GM19452 (cell line): ENCODE measurements at regions not wholly inside any gene's neighbourhood (a gene's known extent, or its start where the extent isn't known, plus 50 kb on each side); places are given as distances from the start of the nearest gene placed in this dataset.

ENCODE experiments used
- ATAC-seq: cut with Tn5 transposase; IDR thresholded peaks from one replicate; pipeline ENCODE4 v1.9.1; 2021; ENCODE audit not compliant: unreplicated experiment

GRCh38 chr22:49642331-49642730, 185.3 kb downstream of the BRD1 start:
- no peak for ATAC-seq

DNA sequence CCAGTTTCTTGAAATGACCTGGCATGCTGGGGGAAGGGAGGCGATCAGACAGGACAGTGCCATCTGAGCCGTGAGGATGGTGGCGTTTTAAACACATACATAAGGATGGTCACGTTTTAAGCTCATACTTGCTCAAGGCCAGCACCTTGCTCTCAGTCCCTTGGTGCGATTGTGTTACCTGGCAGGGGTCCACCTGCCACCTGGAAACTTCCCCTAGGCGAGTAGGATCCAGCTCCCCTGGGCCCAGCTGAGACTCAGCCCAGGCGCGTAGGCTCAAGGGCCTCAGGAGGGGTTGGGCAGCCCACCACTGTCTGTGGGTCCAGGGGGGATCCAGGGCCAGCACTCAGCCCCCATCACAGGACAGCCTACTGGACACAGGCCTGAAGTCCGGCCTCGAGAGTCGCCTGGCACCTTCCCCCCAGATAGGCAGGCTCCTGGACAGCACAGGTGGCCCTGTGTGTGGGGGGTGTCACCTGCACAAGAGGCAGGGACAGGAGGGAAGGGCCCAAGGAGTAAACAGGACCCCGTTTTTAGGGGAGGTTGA, 185.8 kb downstream of the BRD1 start:
- ATAC-seq = no peak

- ATAC-seq = no peak
These were observed 187.1 kb downstream of the BRD1 start for GRCh38 chr22:49640366-49641095.

GRCh38 chr22:49639956-49640355, 187.7 kb downstream of the BRD1 start:
- no peak for ATAC-seq

DNA sequence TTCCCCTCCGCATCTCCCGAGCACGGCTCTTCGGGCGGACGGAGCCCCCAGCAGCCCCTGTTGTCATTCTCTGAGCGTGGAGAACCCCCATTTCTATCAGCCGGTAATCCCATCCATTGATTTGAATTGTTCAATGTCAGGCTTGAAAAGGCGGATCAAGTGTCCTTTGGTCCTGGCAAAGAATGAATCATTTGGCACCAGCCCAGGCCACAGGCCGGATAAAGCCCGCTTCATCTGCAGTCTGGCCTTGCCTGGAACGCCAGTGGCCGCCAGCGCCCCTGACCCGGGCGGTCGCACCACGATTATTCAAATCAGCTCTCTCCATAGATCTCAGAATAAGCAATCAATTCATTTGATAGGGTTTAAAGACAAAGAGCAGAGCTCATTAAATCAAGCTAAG, 188.9 kb downstream of the BRD1 start:
- no peak for ATAC-seq

DNA sequence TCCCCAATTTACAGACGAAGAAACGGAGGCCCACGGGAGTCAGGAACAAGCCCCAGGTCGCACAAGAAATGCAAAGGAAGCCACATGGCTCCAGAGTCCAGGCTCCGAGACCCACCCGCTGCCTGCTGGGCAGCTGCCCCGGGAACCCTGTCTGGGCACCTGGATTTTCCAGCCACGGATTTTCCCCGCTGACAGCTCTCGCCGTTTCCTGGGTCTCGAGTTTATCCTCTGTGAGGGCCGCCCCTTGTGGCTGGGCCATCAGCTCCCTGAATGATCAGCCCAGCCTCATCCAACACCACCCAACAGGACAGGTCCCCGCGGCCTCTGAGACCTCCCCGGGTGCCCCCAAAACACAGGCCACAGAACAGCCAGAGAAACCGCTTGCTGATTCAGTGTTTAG, 189.7 kb downstream of the BRD1 start:
- no peak for ATAC-seq

GRCh38 chr22:49637255-49637760, 190.4 kb downstream of the BRD1 start:
- no peak for ATAC-seq

- ATAC-seq = no peak
These were observed 191.0 kb downstream of the BRD1 start for GRCh38 chr22:49636649-49637048.

DNA sequence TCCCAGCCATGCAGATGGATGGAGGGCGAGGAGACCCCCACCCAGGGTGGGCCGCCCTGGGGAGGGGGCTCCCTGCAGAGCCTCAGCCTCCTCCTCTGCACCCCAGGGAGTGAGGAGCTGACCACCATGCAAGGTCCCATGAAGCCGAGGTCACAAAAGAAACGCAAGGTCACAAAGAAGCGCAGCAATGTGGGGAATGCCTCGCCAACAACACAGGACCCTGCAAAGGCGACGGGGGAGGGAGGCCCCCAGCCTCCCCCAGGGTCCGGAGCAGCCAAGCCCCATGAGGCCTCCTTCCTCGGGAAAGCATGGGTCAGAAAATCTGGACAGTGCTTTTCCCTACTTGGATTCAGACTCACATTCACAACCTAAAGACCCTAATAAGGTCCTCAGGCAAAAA, 191.5 kb downstream of the BRD1 start:
- ATAC-seq = no peak

DNA sequence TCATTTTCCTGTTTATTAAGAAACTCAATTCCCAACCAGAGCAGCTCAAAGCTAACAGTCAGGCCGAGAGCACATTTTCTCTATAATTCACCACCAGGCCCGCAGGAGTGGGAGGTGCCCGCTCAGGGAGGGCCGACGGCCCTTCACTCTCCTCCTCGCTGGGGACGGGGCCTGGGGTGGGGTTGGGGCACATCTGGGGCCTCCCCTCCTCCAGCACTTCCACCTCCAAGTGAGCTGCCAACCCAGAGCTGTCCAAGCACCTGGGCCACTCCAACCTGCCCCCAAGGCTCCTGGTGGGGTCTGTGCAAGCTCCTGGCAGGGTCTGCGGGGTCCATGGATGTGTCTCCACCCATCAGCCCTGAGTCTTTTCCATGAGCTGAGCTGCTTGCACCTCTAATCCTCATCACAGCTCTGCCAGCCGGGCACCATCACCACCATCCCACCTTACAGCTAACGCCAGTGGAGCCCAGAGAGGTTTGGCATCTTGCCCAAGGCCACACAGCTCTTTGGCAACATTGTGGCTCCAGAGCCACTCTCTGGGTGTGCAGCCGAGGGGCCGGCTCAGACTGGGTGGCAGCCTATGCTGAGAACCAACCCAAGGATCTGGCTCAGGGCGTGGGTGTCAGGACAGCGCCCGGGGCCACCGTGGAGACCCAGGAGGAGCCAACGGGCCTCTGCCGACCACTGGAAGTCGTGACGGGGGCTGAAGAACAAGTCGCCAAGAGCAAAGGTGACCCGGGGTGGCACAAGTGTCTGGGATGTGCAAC, 193.5 kb downstream of the BRD1 start:
- ATAC-seq = no peak

GRCh38 chr22:49633010-49633324, 194.7 kb downstream of the BRD1 start:
- ATAC-seq = no peak

DNA sequence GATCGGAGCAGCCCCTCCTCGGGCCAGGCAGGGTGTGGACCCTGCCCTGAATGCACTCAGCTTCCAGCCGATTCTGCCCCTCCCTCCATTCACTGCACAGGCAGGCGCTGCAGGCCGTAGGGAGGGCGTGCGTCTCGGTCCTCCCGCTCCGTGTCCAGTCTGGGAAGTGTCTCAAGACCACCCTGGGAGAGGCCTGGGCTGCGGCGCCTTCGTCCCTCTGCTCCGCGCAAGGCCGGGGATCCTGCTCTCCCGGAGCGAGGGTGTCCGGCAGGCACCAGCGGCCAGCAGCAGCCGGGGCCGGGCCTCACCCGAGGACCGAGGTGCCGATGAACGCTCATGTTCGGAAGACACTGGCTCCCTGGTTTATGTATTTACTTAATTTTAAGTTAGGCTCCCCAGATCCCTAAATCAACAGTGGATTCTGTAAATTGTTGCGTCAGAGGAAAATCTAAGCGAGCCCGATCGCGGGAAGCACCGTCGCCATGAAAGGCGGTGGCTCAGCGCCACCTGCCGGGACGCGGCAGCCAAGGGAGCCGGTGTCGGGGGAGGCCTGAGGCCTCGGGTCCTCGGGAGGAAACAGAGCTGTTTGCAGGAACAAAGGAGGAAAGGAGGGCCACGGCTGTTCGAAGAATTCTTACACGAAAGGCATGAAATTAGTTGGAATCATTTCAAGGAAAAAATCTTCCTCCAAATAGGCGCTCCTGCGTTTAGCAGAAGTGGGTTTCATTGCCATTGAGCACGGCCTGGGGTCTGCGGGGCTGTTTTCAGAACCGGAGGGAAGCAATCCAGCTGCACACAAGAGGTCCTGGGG, 195.3 kb downstream of the BRD1 start:
- ATAC-seq = no peak

DNA sequence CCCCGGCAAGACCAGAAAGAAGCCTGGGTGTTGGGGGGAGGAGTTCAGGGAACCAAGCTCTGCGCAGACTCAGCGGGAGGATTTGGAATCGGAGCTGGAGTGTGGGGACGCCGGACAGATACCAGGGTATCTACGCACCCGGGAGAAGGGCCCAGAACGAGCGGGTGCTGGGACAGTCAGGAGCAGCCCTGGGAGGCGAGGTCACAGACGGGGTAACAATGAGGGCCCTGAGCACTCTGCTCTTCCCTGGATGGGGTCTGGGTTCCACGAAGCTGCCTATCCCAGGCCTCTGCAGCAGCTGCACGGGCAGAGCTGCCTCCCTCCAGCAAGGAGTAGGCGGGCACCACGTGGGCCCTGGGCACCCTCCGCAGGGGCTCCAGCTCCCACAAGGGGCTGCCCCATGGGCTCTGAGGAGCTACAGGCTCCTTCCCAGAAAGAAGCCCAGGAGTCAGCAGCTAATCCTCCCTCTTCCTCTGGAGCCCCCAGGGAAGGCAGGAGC, 197.2 kb downstream of the BRD1 start:
- no peak for ATAC-seq

DNA sequence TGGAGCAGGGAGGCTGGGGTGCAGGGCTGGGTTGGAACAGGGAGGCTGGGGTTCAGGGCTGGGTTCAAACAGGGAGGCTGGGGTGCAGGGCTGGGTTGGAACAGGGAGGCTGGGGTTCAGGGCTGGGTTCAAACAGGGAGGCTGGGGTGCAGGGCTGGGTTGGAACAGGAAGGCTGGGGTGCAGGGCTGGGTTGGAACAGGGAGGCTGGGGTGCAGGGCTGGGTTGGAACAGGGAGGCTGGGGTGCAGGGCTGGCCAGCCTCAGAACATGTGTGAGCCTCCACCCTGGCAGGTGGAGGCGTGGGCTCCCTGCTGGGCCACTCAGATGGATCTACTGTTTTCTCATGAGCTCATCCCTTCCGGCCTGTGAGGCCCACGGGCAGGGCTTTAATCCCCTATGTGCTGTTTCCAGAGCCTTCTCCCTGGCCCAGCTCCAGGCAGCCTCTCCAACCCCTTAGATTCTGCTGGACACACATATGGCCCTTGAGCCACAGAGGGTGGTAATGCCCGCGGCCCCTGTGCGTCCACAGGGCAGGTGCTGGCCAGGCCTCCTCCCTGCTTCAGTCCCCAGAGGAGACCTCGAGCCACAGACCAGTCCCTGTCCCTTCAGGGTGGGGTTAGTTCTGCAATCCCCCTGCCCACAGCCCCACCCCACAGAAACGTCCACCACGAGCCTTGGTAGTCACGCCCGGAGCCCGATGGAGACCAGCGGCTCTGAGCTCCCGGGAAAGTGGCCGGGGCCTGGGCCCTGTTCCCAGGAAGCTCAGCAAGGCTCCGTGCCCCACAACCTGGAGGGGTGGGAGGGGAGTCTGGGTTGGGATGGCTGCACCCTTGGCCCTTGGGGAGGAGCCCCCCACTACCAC, 197.9 kb downstream of the BRD1 start:
- no peak for ATAC-seq

DNA sequence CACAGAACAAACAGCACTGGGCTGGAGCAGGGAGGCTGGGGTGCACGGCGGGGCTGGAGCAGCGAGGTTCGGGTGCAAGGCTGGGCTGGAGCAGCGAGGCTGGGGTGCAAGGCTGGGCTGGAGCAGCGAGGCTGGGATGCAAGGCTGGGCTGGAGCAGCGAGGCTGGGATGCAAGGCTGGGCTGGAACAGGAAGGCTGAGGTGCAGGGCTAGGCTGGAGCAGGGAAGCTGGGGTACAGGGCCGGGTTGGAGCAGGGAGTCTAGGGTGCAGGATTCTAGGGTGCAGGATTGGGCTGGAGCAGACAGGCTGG, 198.5 kb downstream of the BRD1 start:
- no peak for ATAC-seq

DNA sequence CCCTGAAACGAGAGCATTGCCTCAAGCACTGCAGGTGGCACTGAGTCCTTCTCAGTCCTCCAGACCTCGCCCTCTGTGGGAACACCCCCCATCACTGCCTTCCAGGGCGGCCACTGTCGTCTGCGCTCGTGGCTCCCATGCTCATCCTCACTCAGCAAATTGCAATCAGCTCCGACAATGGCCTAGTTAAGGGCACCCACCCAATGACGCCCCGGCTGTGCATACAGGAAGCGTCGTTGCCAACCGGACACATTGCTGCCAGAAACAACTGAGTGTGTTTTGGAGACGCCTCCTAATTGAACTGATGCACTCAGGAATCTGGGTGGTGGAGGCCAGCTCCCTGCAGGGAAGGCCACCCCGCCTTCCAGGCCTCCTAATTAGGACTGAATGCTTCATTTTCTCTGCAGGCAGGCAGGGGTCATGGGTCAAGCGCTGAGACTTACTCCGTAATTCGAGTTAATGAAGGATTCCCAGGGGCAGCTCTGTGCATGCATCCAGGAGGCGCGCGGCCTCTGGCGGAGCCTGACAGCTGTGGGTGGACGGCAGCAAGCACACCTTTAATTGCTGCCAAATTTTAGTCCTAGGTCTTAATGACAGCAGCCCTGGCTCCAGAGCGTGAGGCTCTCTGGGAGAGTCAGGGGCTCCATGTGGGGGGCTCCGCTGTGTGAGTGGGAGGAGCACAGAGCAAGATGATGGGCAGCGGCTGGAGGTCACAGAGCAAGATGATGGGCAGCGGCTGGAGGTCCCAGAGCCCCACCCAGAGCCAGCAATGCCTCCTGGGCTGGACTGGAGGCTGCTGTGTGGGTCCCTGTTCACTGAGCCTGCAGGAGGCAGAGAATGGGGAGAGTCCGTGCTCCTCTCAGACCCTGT, 199.0 kb downstream of the BRD1 start:
- ATAC-seq = no peak

- ATAC-seq = no peak
These were observed 200.2 kb downstream of the BRD1 start for GRCh38 chr22:49627217-49628181.
